OCI-LY3 (cell line): ENCODE measurements at regions not wholly inside any gene's neighbourhood (a gene's known extent, or its start where the extent isn't known, plus 50 kb on each side); places are given as distances from the start of the nearest gene placed in this dataset.

Experiments
- CTCF ChIP-seq: fragments of 200-600, 300-600 bp; sonication (generic); IDR thresholded peaks from 2 replicates; pipeline ENCODE4 v1.5.1; 2014; ENCODE audit warnings: antibody characterized with exemption, low read length, low read depth
- EZH2phosphoT487 ChIP-seq: fragments of 200-600 bp; shearing (Covaris generic); IDR thresholded peaks from 2 replicates; pipeline ENCODE4 v1.6.1; 2018; ENCODE audit warnings: antibody characterized with exemption, mixed run types, low read depth

- no peak for TF ChIP-seq EZH2phosphoT487
- no peak for TF ChIP-seq CTCF
These were observed 153.7 kb upstream of the GPR101 start for GRCh38 chrX:137187540-137187939.
